RWPE2 (cell line): ENCODE measurements at regions not wholly inside any gene's neighbourhood (a gene's known extent, or its start where the extent isn't known, plus 50 kb on each side); places are given as distances from the start of the nearest gene placed in this dataset.

Experiments
- ATAC-seq: fragments of 200-7000 bp; cut with Tn5 transposase; 3 replicates; pipeline ENCODE4 v1.9.1; 2021; ENCODE audit warnings: low read depth
- DNase-seq: peaks from one replicate; pipeline ENCODE4 v3.0.0-alpha.2; 2020; ENCODE audit warnings: low spot score
- H3K27ac ChIP-seq: fragments of 450-650 bp; 2 replicates; pipeline ENCODE4 v1.5.1; 2017; ENCODE audit warnings: mild to moderate bottlenecking; ENCODE audit not compliant: poor library complexity, severe bottlenecking
- H3K27me3 ChIP-seq: fragments of 250-450 bp; sonication (Bioruptor Pico); 2 replicates; pipeline ENCODE4 v1.5.1; 2021; ENCODE audit warnings: mild to moderate bottlenecking, moderate library complexity; ENCODE audit not compliant: insufficient read depth, poor library complexity, severe bottlenecking
- H3K36me3 ChIP-seq: fragments of 250-450 bp; sonication (Bioruptor Pico); 2 replicates; pipeline ENCODE4 v1.5.1; 2020; ENCODE audit warnings: low read depth, mild to moderate bottlenecking, moderate library complexity
- H3K4me1 ChIP-seq: fragments of 250-450 bp; sonication (Bioruptor Pico); 2 replicates; pipeline ENCODE4 v1.5.1; 2021; ENCODE audit warnings: mild to moderate bottlenecking, moderate library complexity; ENCODE audit not compliant: insufficient read depth, poor library complexity, severe bottlenecking
- H3K4me3 ChIP-seq: fragments of 250-450 bp; sonication (Bioruptor Pico); 2 replicates; pipeline ENCODE4 v1.5.1; 2021; ENCODE audit warnings: mild to moderate bottlenecking, moderate library complexity; ENCODE audit not compliant: severe bottlenecking
- H3K9me3 ChIP-seq: fragments of 250-450 bp; sonication (Bioruptor Pico); 2 replicates; pipeline ENCODE4 v1.5.1; 2021; ENCODE audit warnings: mild to moderate bottlenecking, moderate library complexity; ENCODE audit not compliant: severe bottlenecking
- CTCF ChIP-seq: fragments of 450-650 bp; IDR thresholded peaks from one replicate; pipeline ENCODE4 v1.5.1; 2017; ENCODE audit warnings: mild to moderate bottlenecking, moderate library complexity; ENCODE audit not compliant: poor library complexity, severe bottlenecking

- DNase-seq (no peak), ATAC-seq (no peak)
- no peaks in the 10 kb centered on the region for H3K36me3 ChIP-seq
- no peak overlapping the region for H3K4me3 ChIP-seq
- no peaks in the 10 kb centered on the region for H3K9me3 ChIP-seq
- no peaks in the 10 kb centered on the region for H3K27me3 ChIP-seq
- TF ChIP-seq CTCF, result no peak
- no peak overlapping the region for H3K27ac ChIP-seq
- no peaks in the 10 kb centered on the region for H3K4me1 ChIP-seq
Observed at GRCh38 chr13:90896002-90896401, 451.5 kb upstream of the MIR17HG start.

GRCh38 chr13:90898811-90899210 lies 448.7 kb upstream of the MIR17HG start:
- H3K9me3 ChIP-seq, result no peaks in the 10 kb centered on the region
- H3K27ac ChIP-seq, result no peak overlapping the region
- no peaks in the 10 kb centered on the region for H3K36me3 ChIP-seq
- no peaks in the 10 kb centered on the region for H3K27me3 ChIP-seq
- DNase-seq, result no peak
- H3K4me1 ChIP-seq, result no peaks in the 10 kb centered on the region
- no peak for TF ChIP-seq CTCF
- H3K4me3 ChIP-seq, result no peak overlapping the region
- no peak for ATAC-seq

GRCh38 chr13:90899416-90899815 lies 448.1 kb upstream of the MIR17HG start:
- ATAC-seq (no peak), DNase-seq (no peak)
- no peak for TF ChIP-seq CTCF
- Histone ChIP-seq H3K4me1 (no peaks in the 10 kb centered on the region), H3K4me3 (no peak overlapping the region), H3K9me3 (no peaks in the 10 kb centered on the region), H3K27me3 (no peaks in the 10 kb centered on the region), H3K36me3 (no peaks in the 10 kb centered on the region), H3K27ac (no peak overlapping the region)

GRCh38 chr13:90902255-90902654 lies 445.2 kb upstream of the MIR17HG start:
- no peak for DNase-seq
- no peak for TF ChIP-seq CTCF
- no peak overlapping the region for H3K27ac ChIP-seq
- no peaks in the 10 kb centered on the region for H3K36me3 ChIP-seq
- no peak overlapping the region for H3K4me3 ChIP-seq
- no peaks in the 10 kb centered on the region for H3K4me1 ChIP-seq
- no peaks in the 10 kb centered on the region for H3K9me3 ChIP-seq
- H3K27me3 ChIP-seq, result no peaks in the 10 kb centered on the region
- ATAC-seq, result no peak

- ATAC-seq (no peak), DNase-seq (no peak)
- no peaks in the 10 kb centered on the region for H3K9me3 ChIP-seq
- no peak overlapping the region for H3K27ac ChIP-seq
- no peaks in the 10 kb centered on the region for H3K4me1 ChIP-seq
- no peak for TF ChIP-seq CTCF
- H3K27me3 ChIP-seq, result no peaks in the 10 kb centered on the region
- no peak overlapping the region for H3K4me3 ChIP-seq
- no peaks in the 10 kb centered on the region for H3K36me3 ChIP-seq
Observed at GRCh38 chr13:90906554-90906953, 440.9 kb upstream of the MIR17HG start.
